ENCODE measurements at regions not wholly inside any gene's neighbourhood (a gene's known extent, or its start where the extent isn't known, plus 50 kb on each side); places are given as distances from the start of the nearest gene placed in this dataset.

DNA sequence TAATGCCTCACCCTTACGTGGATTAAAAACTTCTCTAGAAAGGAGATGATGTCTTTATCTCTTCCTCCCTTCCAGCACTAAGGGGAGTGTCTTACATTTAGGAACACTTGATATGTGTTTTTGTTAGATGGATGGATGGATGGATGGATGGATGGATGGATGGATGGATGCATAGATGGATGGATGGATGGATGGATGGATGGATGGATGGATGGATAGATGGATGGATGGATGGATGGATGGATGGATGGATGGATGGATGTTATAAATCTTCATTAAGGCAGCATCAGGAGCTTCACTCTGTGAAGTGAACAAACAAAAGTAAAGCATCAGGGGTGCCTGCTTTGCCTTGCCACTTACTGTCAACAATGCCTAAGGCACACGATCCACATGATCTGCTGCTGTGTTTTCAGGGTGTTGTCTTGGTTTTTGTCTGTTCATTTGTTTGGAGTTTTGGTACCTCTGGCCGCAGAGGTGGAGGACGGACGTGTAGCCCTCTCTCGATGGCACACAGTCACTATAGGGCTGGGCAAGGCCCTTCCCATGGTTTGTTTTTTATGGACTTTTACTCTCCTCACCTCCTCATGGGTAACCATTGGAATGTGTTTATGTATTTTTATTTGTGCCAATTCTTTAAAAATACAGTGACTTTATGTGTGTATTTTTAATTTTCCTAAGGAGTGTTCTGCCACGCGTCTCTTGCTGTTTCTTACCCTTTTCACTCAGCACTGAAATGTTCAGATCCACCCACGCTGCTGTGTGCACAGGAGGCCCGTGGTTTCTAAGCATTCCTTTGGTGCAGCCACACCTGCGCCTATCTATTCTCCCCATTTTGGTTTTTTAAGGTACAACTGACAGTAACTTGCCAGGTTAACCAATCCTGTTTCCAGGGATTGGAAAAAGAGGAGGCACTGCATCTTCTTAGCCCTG is 91.8 kb upstream of the ENPP6 start:
- DNase-seq, result no peak

DNA sequence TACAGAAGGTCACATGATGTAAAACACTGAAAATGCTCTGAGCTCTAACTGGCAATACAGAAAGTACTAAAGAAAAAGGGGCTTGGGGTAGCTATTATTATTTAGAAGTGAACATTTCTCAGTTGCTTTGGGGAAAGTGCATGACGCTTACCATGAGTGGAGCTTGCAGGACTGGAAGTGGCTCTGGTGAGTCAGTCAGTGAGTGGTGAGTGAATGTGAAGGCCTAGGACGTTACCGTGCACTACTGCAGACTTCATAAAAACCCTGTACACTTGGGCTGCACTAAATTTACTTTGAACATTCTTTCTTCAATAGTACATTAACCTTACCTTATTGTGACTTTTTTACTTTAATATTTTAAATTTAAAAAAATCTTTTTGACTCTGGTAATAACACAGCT is 89.3 kb upstream of the ENPP6 start:
- DNase-seq, result peak; percentile 55

DNA sequence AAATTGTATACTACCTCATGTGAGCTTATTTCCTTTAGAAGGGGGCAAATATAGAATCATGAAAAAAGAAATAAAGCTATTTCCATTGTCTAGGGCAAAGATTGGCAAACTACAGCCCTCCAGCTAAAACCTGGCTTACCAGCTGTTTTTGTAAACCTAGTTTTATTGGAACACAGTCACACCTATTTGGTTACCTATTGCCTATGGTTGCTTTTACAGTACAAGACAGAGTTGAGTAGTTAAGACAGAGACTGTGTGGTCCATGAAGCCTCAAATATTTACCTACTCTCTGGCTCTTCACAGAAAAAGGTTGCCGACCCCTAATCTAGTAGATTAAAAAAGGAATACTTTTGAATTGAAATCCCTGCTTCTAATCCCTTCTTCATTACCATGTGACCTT is 88.8 kb upstream of the ENPP6 start:
- DNase-seq, result no peak

DNA sequence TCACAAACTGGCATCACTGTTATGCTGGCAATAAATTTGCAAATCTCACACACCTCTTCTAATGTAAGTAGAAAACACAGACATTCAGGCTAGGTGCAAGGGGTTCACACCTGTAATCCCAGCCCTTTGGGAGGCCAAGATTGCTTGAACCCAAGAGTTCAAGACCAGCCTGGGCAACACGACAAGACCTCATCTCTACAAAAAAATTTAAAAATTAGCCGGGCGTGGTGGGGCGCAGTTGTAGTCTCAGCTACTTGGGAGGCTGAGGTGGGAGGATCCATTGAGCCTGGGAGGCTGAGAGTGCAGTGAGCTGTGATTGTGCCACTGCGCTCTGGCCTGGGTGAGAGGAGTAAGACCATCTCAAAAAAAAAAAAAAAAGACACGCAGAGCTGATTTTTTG is 83.1 kb upstream of the ENPP6 start:
- DNase-seq, result no peak

DNA sequence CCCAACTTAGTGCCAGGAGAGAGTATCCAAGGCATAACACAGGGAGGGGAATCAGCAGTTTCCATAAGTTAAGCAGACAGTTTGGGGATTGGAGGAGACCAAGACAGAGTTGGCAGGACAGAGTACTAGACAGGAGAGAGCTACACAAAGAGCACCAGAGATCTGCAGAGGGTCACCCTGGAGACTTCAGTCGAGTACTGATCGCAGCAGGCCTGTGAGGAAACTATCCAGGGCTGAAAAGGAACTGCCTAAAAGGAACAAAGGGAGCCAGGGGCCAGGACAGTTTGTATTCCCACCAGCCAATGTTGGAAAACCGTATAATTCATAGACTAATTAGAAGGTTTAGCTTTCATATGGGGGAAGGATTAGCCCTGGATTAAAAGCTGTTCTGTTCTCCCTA is 80.6 kb upstream of the ENPP6 start:
- DNase-seq, result no peak

DNA sequence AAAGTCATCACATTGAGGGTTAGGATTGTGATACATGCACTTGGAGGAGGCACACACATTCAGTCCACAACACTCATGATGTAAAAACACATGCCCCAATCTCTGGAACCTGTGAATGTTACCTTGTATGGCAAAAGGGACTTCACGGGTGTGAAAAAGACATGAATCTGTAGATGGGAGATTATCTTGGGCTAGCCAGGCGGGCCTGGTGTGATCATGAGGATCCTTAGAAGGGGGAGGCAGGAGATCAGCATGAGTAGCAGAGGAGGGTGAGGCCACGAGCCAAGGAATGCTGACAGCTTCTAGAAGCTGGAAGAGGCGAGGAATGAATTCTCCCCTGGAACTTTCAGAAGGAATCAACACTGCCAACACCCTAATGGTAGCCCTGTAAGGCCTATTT is 77.5 kb upstream of the ENPP6 start:
- no peak for DNase-seq

DNA sequence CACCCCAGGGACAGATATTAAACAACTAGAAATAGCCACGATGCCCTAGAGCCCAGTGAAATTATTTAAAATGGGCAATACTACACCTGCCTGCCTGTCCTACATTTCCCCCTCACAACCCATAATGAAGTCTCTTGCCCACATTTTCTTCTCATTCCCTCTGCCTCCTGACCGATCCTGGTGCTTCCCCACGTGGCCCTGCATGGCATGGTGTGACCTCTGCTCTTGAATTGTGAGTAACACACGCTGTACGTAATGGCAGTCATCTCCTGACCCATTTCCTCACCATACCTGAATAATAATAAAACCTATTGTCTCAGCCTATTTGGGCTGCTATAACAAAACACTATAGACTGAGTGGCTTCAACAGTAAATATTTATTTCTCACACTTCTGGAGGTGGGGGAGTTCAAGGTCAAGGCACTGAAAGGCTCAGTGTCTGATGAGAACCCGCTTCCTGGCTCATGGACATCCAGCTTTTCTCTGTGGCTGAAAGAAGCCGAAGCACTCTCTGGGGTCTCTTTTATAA is 77.0 kb upstream of the ENPP6 start:
- no peak for DNase-seq

DNA sequence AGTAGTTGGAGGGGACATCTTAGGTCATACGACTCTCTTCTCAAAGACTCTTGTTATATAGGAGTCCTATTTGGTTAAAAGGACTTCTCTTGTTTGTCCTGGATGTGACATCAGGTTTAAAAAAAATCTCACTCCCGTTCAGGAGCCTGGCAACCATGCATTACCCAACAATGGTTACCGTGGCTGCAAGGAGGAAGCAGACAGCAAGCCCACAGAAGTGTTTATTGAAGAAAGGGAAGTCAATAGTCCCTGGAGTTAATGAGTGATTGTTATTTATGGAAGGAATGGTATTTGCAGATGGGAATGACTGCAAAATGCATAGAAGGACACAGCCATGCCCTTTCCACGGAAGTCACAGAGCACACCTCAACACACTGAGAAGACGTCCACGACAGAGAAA is 75.9 kb upstream of the ENPP6 start:
- no peak for DNase-seq

DNA sequence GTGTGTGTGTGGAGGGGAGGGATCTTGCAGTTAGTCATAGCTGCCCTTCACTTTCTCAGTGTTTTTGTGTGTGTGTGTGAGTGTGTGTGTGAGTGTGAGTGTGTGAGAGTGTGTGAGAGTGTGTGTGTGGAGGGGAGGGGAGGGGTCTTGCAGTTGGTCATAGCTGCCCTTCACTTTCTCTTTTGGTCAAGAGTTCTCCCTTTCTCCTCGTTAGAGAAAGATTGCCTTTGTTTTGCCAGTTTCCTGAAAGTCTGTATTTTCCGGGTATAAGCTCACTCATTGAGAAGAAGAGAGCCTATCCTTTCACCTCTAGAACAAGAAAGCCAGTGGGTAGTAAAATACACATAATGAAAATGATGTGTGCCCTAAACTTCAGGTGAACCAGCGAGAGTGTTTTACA is 75.2 kb upstream of the ENPP6 start:
- DNase-seq, result no peak

DNA sequence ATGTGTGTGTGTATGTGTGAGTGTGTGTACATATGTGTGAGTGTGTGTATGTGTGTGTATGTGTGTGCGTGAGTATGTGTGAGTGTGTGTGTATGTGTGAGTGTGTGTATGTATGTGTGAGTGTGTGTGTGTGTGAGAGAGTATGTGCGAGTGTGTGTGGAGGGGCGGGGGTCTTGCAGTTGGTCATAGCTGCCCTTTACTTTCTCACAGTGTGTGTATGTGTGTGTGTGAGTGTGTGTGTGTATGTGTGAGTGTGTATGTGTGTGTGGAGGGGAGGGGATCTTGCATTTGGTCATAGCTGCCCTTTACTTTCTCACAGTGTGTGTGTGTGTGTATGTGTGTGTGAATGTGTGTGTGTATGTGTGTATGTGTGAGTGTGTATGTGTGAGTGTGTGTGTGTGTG is 74.8 kb upstream of the ENPP6 start:
- no peak for DNase-seq

DNA sequence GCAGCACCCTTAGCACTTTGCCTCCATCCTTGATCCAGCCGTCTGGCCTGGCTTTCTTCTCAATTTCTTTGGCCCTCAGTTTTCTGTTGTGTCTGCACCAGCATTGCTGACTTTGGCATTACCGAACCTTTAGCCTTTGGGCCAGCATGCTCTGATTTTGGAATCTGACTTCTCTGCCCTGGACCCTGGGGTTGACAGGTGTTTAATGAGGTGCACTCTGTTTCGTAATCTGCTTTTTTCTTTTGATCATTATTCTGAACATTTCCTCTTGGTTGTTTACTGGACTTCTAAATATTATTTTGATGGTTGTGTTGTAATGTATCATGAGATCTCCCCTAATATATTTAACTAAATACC is 71.5 kb upstream of the ENPP6 start:
- DNase-seq, result no peak

DNA sequence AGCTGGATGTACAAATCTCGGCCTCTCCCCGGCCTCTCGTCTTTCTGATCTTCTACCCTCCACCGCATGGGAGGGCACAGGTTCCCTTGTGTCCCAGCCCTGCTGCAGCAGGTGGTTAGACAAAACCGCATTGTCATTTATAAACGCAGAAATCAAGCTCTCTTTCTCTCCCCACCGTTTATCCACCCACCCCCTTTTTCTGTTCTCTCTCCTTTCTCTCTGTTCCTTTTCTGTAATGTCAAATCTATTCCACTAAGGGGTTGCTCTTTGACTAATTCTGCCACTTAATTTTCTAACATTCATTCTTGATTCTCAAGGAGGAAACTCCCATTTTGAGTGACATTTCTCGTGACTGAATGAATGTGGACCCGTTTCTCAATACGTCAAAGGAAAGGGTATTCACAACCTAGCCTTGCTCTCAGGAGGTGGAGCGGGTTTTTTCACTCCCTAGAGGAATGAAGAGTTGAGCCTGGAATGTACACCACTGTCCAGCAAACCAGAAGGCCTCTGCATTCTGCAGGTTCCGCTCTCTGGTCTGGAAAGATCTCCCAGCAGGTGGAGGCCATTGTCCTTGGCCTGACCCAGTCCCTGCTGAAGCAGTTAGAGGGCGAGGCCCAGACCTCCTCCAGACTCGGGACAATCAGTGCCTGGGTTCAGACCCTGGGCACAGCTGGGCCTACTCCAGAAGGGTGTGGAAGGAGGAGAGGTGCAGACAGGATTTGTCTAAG is 70.9 kb upstream of the ENPP6 start:
- DNase-seq, result peak; percentile 89

DNA sequence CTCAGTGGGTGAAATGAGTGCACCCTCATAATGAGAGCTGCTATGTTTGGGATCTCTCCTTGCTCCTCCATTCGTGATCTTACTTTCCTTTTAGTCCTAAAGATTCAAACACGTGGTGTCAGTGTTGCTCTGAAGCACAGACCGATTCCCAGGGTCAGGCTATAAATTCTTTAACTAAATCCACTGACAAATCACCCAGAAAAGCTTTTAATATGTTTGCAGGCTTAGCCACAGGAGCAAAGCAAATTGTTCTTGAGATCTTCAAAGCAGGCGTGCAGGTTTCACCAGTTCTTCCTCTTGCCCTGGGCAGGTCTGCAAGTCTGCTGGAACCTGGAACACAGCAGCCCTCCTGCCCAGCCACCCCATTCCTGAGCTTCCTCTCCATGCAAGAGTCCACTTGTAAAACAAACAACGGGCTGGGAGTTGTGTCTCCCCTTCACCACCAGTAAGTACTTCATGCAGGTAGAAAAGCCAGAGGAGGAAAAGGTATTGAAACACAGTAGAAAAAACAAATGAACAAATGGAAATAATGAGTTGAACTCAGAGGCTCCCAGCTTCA is 70.1 kb upstream of the ENPP6 start:
- no peak for DNase-seq

DNA sequence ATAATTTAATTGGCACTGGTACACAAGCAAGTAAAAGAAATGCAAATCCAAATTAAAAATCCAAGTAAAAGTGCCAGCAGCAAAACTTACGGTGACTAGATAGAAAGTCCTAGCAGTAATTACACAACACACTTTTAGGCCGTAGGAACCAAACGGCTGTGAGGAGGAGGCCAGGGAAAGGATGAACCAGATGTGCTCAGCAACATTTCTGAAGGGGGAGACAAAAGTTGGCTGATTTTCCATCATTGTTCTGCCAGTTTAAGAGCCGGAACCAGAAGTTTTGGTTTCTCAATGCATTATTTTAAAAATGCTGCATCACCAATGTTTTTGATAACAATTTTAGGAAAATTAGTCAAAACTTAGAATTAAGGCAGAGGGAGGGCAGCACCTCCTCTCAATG is 68.7 kb upstream of the ENPP6 start:
- no peak for DNase-seq

DNA sequence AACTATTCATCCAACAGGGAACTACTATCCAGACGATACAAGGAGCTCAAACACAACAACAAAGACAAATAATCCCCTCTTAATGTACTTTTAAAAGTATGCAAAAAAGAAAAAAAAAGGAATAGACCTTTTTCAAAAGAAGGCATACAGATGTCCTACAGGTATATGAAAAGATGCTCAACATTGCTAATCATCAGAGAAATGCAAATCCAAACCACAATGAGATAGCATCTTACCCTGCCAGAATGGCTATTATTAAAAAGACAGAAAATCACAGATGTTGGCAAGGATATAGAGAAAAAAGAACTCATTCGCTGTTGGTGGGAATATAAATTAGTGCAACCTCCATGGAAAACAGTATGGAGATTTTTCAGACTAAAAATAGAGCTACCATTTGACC is 67.1 kb upstream of the ENPP6 start:
- no peak for DNase-seq

DNA sequence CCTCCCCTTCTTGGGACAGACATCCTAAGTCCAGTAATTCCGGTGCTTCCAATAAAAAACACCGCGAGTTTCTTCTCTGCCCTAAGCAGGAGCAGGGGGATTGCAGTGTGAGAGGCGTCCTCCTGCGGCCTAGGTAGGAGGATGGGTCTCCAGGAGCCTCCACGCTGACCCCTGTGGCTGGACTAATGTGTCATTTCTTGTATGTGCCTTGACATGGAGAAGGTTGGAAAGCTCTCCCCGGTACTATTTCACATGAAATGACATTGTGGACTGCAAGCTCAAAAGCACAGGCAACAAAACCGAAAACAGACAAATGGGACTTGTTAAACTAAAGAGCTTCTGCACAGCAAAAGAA is 66.6 kb upstream of the ENPP6 start:
- DNase-seq, result no peak

DNA sequence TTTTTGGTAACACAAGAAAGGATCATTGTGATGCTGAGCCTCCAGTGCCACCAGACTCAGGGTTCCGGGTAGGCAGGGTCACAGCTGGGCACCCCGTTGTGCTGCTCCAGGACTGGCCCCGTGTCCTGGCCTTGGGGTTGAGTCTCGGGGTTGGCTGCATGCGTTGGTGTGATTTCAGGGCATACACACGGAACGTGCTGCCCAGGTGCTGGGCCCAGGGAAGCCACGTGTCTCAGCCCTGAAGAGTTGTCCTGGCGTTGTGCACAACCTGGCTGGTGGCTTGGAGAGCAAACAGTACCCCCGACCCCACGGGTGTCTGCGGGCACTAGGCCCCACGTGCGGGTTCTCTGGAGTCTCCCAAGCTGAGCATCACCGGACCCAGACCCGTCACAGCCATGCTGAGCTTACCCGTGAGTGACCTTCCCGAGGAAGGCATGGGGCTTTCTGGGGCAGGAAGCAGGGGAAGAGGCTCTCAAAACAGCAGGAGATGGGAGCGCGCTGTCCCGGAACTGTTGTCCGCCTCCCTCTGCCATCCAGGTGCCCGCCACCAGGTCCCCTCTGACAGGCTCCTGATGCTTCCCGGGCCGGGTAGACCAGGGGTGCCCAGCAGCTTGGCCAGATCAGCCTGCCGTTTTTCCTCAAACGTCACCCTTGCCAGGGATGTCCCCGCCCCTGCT is 66.1 kb upstream of the ENPP6 start:
- no peak for DNase-seq

DNA sequence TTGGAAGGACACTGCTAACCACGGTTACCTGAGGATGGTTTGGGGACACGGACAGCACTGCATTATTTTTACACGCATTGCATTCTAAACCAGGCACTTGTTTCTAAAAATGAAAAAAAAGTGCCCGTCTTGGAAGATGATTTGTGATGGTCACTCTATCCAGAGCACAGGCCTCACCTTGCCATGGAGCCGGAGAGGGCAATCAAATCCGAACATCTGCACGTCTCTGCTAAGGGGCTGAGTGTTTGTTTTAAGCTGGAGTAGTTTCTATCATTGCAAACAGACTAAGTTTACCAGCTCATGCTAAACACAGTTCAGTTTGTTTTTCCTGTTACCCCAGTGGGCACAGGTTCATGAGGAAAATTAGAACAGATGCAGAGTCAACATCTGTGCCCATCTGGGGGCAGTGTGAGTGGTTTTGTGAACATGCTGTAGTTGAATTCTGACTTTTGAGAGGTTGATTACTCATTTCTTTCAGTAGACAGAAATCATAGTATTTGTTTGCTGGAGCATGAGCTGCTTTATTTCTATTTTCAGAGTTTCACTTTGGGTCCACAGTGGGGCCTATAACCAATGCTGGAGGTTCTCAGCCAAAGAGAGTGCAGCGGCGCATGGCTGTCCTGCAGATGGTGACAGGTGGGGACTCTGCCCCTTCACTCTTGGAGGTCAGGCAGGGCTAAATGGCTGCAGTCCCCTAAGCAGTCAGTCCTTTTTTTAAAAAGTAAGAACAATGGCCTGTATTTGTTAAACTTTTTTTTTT is 65.4 kb upstream of the ENPP6 start:
- peak; percentile 90 for DNase-seq

DNA sequence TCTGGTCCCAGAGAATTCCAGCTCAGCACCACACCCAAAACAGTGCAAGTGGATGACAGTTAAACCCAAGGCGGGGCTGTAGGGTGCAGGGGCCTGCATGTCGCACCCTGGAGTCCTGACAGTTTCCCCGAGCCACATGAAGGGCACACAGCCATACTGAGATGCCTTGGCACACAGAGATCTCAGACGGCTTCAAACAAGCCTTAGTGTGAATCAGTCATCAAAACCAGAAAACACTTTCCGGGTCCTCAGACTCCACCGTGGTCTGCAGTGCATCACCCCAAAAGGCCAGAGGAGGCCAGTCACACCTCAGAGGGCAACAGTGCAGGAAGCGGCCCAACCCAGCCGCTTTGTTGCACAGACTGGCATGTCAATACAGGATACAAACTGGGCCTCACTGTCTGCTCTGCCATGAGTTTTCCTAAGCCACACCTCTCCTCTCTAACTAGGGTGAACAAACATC is 64.6 kb upstream of the ENPP6 start:
- peak; percentile 92 for DNase-seq

DNA sequence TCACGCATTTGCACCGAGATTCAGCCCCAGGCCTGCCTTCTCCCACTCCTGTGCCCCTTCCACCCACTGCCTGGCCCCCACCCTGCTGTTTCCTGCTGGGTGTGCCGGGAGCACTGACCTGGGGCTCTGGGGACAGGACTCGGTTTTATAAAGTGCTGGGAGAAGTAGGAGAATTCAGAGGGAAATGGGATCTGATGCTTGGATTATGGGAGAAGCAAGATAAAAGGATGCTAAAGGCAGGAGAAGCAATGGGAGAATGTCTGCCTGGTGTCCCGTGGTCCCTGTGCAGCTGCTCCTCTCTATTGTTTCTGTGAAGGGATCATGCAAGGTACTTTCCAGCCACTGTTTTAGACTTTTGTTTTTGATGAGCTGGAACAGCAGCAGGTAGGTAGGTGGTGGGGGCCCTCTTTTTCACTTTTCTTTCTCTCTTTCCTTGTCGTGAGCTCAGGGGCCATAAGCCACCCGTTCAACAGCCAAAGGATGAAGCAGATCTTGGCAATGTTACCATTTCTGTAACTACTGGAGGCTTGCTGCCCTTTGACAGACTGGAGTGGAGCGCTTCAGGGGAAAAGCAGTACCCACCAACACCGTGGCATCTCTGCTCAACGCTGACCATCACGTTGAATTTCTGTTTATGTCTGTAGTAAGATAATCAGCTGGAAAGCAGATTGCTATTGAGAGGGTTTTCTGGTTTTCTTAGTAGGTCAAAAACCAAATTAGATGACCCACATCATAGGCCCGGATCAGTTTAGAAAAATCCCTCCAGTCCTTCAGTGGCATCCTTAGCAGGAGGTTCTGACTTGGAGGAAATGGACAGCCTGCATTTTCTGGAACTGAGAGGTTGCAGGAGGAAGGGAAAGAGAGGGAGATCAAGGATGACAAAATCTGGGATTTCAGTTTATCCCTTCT is 63.8 kb upstream of the ENPP6 start:
- DNase-seq, result peak; percentile 74

DNA sequence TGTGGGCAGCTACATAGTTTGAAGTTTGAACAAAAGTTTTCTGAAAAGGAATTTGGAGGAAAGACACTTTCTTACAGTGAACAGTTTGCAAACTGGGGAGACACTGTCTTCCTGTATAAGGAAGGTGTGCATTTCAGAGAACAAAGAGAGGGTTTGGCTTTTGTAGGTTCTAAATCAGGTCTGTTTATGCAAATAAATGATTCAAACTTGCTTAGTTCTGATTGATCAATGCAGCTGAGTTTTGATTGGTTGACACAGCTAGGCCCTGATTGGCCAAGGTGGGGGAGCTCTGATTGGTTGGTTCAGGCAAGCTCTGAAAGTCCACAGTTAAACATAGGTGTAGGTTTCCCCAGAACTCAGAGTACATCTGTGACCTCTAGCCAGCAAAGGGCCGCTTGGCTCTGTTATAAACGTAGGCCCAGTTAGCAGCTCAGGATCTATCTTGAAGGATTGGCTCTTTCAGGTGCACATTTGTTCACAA is 63.0 kb upstream of the ENPP6 start:
- DNase-seq, result peak; percentile 75
